ENCODE measurements at regions not wholly inside any gene's neighbourhood (a gene's known extent, or its start where the extent isn't known, plus 50 kb on each side); places are given as distances from the start of the nearest gene placed in this dataset.
"Not testable (repeated sequence)": the region's sequence is repeated elsewhere in the genome, so short reads cannot be mapped to it uniquely, and the experiment has no call there.

- TF ChIP-seq CTCF (IDR thresholded peaks at IDR 0.05 in 8 of 11, conservative IDR thresholded peaks at IDR 0.05 in 3 of 11): no peak
- TF ChIP-seq POLR2A (IDR thresholded peaks at IDR 0.05): no peak
- no peak for TF ChIP-seq POLR2AphosphoS5 (IDR thresholded peaks at IDR 0.05)
- DNase-seq: peak; percentile 62
- H3K27ac ChIP-seq: no peak overlapping the region
- no peak overlapping the region for H3K4me3 ChIP-seq
- H3K4me1 ChIP-seq: no peaks in the 10 kb centered on the region
- H3K27me3 ChIP-seq (replicated peaks in 1 of 7): peaks cover 0 to 26% (median 0%) of the 10 kb centered on the region in 7 donors
- no peaks in the 10 kb centered on the region for H3K36me3 ChIP-seq
- 80 to 91% (median 88%) methylated on average over 18 to 22 of the region's 22 CpGs for WGBS, 5 donors
- H3K9me3 ChIP-seq: no peaks in the 10 kb centered on the region
- intact Hi-C loops (cut with DNase I; ENCODE audit: low total_unique reads): no loop called here
Observed at GRCh38 chr11:69874178-69874983, 55.2 kb upstream of the FGF3 start.

DNA sequence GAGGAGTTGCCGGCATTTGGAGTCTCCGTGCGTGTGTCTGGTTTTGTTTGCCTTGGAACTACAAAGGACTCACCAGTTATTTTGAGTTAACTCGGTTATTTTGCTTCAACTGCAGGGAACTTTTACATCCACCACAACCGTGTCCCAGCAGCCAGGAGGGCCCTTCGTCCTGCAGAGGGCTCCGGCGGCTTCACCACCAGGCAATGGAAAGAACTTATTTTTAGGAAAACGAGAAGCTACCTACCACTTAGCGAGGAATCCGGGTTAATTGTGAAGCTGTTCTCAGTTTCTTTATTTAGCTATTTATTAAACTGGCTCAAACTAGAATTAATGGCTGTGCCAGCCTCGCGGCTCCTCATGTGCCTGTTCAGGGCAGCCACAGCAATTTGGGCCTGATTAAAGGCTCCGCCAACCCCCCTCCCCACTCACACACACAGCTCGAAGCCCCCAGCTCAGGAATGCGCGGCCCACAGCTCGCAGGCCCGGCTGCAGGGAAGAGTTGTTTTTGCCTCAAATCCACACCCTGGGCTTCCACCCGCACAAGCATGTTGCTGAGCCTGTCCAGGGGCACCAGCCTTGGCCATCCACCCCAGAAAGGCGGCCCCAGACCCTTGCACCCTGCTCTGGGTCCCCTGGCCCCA lies 55.9 kb upstream of the FGF3 start:
- H3K36me3 ChIP-seq: no peaks in the 10 kb centered on the region
- peak; percentile 52 for DNase-seq
- H3K27me3 ChIP-seq (replicated peaks in 1 of 7): peaks cover 0 to 25% (median 0%) of the 10 kb centered on the region in 7 donors
- H3K4me1 ChIP-seq: no peaks in the 10 kb centered on the region
- 57 to 71% (median 63%) methylated on average over 20 to 21 of the region's 21 CpGs for WGBS, 5 donors
- no peaks in the 10 kb centered on the region for H3K9me3 ChIP-seq
- H3K27ac ChIP-seq: no peak overlapping the region
- TF ChIP-seq POLR2A (IDR thresholded peaks at IDR 0.05): no peak
- intact Hi-C loops (cut with DNase I; ENCODE audit: low total_unique reads): no loop called here
- H3K4me3 ChIP-seq: no peak overlapping the region

DNA sequence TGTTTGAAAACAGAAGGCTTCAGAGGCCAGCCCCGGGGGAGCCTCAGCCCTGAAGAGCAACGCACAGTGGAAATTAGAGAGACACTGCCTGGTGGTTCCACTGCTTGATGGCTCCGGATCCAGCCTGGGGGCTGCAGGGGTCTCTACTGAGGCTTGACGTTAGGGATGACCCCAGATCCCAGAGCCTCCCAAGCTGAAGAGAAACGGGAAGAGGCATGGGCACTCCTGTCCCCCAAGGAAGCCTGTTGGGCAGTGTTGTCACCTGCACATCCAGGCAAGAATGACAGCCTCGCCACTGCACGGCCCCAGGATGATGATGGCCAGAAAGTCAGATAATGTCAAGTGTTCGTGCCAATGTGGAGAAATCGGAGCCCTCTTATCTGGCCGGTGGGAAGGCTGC lies 56.8 kb upstream of the FGF3 start:
- no peaks in the 10 kb centered on the region for H3K4me1 ChIP-seq
- H3K27ac ChIP-seq: no peak overlapping the region
- peaks cover 0 to 34% (median 0%) of the 10 kb centered on the region in 7 donors for H3K27me3 ChIP-seq (replicated peaks in 1 of 7)
- H3K9me3 ChIP-seq: no peaks in the 10 kb centered on the region
- peak; percentile 50 for DNase-seq
- 86 to 93% (median 89%) methylated on average over 9 to 10 of the region's 10 CpGs for WGBS, 5 donors
- H3K4me3 ChIP-seq: no peak overlapping the region
- H3K36me3 ChIP-seq: no peaks in the 10 kb centered on the region
- intact Hi-C loops (cut with DNase I; ENCODE audit: low total_unique reads): no loop called here
- TF ChIP-seq CTCF (IDR thresholded peaks at IDR 0.05 in 8 of 11, conservative IDR thresholded peaks at IDR 0.05 in 3 of 11) (no peak), POLR2A (IDR thresholded peaks at IDR 0.05) (no peak), POLR2AphosphoS5 (IDR thresholded peaks at IDR 0.05) (no peak)

GRCh38 chr11:69877235-69877634 lies 58.0 kb upstream of the FGF3 start:
- Histone ChIP-seq H3K9me3 (no peaks in the 10 kb centered on the region), H3K4me1 (no peaks in the 10 kb centered on the region), H3K27ac (no peak overlapping the region), H3K4me3 (no peak overlapping the region), H3K36me3 (no peaks in the 10 kb centered on the region), H3K27me3 (replicated peaks in 1 of 7) (peaks cover 0 to 46% (median 0%) of the 10 kb centered on the region in 7 donors)
- DNase-seq: peak; percentile 32
- TF ChIP-seq POLR2A (IDR thresholded peaks at IDR 0.05) (no peak), POLR2AphosphoS5 (IDR thresholded peaks at IDR 0.05) (no peak), CTCF (IDR thresholded peaks at IDR 0.05 in 8 of 11, conservative IDR thresholded peaks at IDR 0.05 in 3 of 11) (no peak)
- intact Hi-C loops (cut with DNase I; ENCODE audit: low total_unique reads): no loop called here
- WGBS, 5 donors: 83 to 91% (median 88%) methylated on average over 8 of the region's 8 CpGs

DNA sequence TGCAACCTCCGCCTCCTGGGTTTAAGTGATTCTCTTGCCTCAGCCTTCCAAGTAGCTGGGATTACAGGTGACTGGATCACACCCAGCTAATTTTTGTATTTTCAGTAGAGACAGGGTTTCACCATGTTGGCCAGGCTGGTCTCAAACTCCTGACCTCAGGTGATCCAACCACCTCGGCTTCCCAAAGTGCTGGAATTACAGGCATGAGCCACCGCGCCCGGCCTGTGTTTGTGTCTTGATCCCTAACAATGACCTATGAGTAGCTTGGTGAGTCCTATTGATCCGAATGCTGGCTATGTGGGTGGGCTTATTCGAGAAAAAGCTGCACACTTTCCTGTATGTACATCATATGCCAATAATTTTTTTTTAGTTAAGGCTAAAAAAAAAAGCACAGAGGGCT lies 58.5 kb upstream of the FGF3 start:
- 85 to 94% (median 91%) methylated on average over 7 of the region's 7 CpGs for WGBS, 5 donors
- H3K27ac ChIP-seq; H3K4me1 ChIP-seq; H3K36me3 ChIP-seq; intact Hi-C loops (cut with DNase I; ENCODE audit: low total_unique reads); H3K4me3 ChIP-seq; H3K9me3 ChIP-seq: not testable (repeated sequence)
- peaks cover 0 to 51% (median 0%) of the 10 kb centered on the region in 7 donors for H3K27me3 ChIP-seq (replicated peaks in 1 of 7)
- peak; percentile 32 for DNase-seq

Data from spleen (tissue), 11 donors.